CD4-positive, alpha-beta T cell (primary cell): ENCODE measurements at regions not wholly inside any gene's neighbourhood (a gene's known extent, or its start where the extent isn't known, plus 50 kb on each side); places are given as distances from the start of the nearest gene placed in this dataset.

ENCODE experiments used
- ATAC-seq: fragments of 200-7000 bp; cut with Tn5 transposase; one replicate; pipeline ENCODE4 v1.10.0; 2022; ENCODE audit warnings: mild to moderate bottlenecking; ENCODE audit not compliant: poor library complexity
- CTCF ChIA-PET: fragments of 350-600 bp; sonication (Branson Sonifier 250); formaldehyde crosslinking; loops from one replicate; lab custom pipeline; 2021; ENCODE audit warnings: antibody characterized with exemption, inconsistent platforms; lab: Charles Lee
- POLR2A ChIA-PET: fragments of 350-600 bp; sonication (Branson Sonifier 250); formaldehyde crosslinking; loops from one replicate; lab custom pipeline; 2021; ENCODE audit warnings: antibody characterized with exemption, inconsistent platforms; lab: Charles Lee
- DNase-seq, 14 experiments: peaks; one replicate each; pipeline ENCODE4 v3.0.0-alpha.2; 2013 to 2020; ENCODE audit warnings: mixed read lengths in 2 of 14
- H3K27ac ChIP-seq, 2 donors: one replicate each; pipeline versions ENCODE4 v1.5.1 to v1.7.0; 2013; ENCODE audit warnings: low read length in 2 of 2, low read depth in 1 of 2, mild to moderate bottlenecking in 1 of 2
- H3K27me3 ChIP-seq, 2 experiments: 1 replicate in 1 of 2; 2 replicates in 1 of 2; pipeline versions ENCODE4 v1.6.1 to v1.7.0; 2013; ENCODE audit warnings: low read length in 2 of 2, control low read depth in 1 of 2, mild to moderate bottlenecking in 1 of 2, moderate library complexity in 1 of 2; ENCODE audit not compliant: insufficient read depth in 2 of 2, control insufficient read depth in 1 of 2
- H3K36me3 ChIP-seq: one replicate; pipeline ENCODE4 v1.6.1; 2013; ENCODE audit warnings: low read length, control low read depth; ENCODE audit not compliant: insufficient read depth
- H3K4me1 ChIP-seq: one replicate; pipeline ENCODE4 v1.6.1; 2013; ENCODE audit warnings: low read length, control low read depth; ENCODE audit not compliant: insufficient read depth
- H3K4me3 ChIP-seq: one replicate; pipeline ENCODE4 v1.5.1; 2013; ENCODE audit warnings: mild to moderate bottlenecking, low read length, moderate library complexity
- H3K9me3 ChIP-seq, 2 experiments: 1 replicate in 1 of 2; 2 replicates in 1 of 2; pipeline versions ENCODE4 v1.6.1 to v1.7.0; 2013; ENCODE audit warnings: low read length in 2 of 2, mild to moderate bottlenecking in 2 of 2, control low read depth in 1 of 2, moderate library complexity in 1 of 2; ENCODE audit not compliant: control insufficient read depth in 1 of 2, insufficient read depth in 1 of 2
- H3K27ac Mint-ChIP-seq: one replicate; pipeline ENCODE4 v1.8.0; 2020; ENCODE audit warnings: mixed read lengths
- H3K27me3 Mint-ChIP-seq: one replicate; pipeline ENCODE4 v1.8.0; 2021; ENCODE audit warnings: mixed read lengths
- H3K36me3 Mint-ChIP-seq: one replicate; pipeline ENCODE4 v1.8.0; 2021; ENCODE audit warnings: low read depth, mixed read lengths
- H3K4me1 Mint-ChIP-seq: one replicate; pipeline ENCODE4 v1.8.0; 2021; ENCODE audit warnings: low read depth, mixed read lengths
- H3K4me3 Mint-ChIP-seq: one replicate; pipeline ENCODE4 v1.8.0; 2020; ENCODE audit warnings: mild to moderate bottlenecking, mixed read lengths
- H3K9me3 Mint-ChIP-seq: one replicate; pipeline ENCODE4 v1.8.0; 2020; ENCODE audit warnings: mixed read lengths
- CTCF ChIP-seq: fragments of 200-600 bp; IDR thresholded peaks from one replicate; pipeline ENCODE4 v1.8.0; 2022; ENCODE audit warnings: antibody characterized with exemption, mild to moderate bottlenecking
- intact Hi-C, 2 experiments: fragments of 100-400 bp; cut with DNase I in 1 of 2; cut with micrococcal nuclease in 1 of 2; formaldehyde crosslinking; loops; one replicate each; pipeline versions ENCODE4 v1.15.1 to v1.9.0; 2023 to 2025; cut with DNase I, micrococcal nuclease

- no peak overlapping the region for H3K4me3 Mint-ChIP-seq
- Histone ChIP-seq H3K4me1 (no peaks in the 10 kb centered on the region), H3K9me3 (no peaks in the 10 kb centered on the region), H3K27ac (no peak overlapping the region), H3K36me3 (no peaks in the 10 kb centered on the region), H3K4me3 (no peak overlapping the region), H3K27me3 (no peaks in the 10 kb centered on the region)
- H3K27ac Mint-ChIP-seq = no peak overlapping the region
- TF ChIP-seq CTCF = no peak
- intact Hi-C loops = no loop called here
- ATAC-seq (no peak), DNase-seq (no peak)
- H3K9me3 Mint-ChIP-seq = peaks cover 3% of the 10 kb centered on the region
- no peaks in the 10 kb centered on the region for H3K4me1 Mint-ChIP-seq
- CTCF ChIA-PET = no interaction called here
- POLR2A ChIA-PET = no interaction called here
- no peaks in the 10 kb centered on the region for H3K27me3 Mint-ChIP-seq
- H3K36me3 Mint-ChIP-seq = no peaks in the 10 kb centered on the region
Measured at GRCh38 chr18:27239669-27240068, 54.6 kb upstream of the CHST9 start.

GRCh38 chr18:27235218-27235870 is 50.2 kb upstream of the CHST9 start:
- Histone ChIP-seq H3K27ac (no peak overlapping the region), H3K27me3 (no peaks in the 10 kb centered on the region), H3K36me3 (no peaks in the 10 kb centered on the region), H3K4me3 (no peak overlapping the region), H3K9me3 (peaks cover 0 to 6% of the 10 kb centered on the region in 2 experiments), H3K4me1 (no peaks in the 10 kb centered on the region)
- no peak for ATAC-seq
- no peak for DNase-seq
- no peak overlapping the region for H3K27ac Mint-ChIP-seq
- H3K27me3 Mint-ChIP-seq = no peaks in the 10 kb centered on the region
- POLR2A ChIA-PET = no interaction called here
- no peaks in the 10 kb centered on the region for H3K4me1 Mint-ChIP-seq
- CTCF ChIA-PET = no interaction called here
- no peak for TF ChIP-seq CTCF
- no peak overlapping the region for H3K4me3 Mint-ChIP-seq
- intact Hi-C loops = no loop called here
- no peaks in the 10 kb centered on the region for H3K36me3 Mint-ChIP-seq
- no peaks in the 10 kb centered on the region for H3K9me3 Mint-ChIP-seq
